Gastrocnemius medialis (tissue), 4 donors: ENCODE measurements at regions not wholly inside any gene's neighbourhood (a gene's known extent, or its start where the extent isn't known, plus 50 kb on each side); places are given as distances from the start of the nearest gene placed in this dataset.
"Not testable (repeated sequence)": the region's sequence is repeated elsewhere in the genome, so short reads cannot be mapped to it uniquely, and the experiment has no call there.

Experiments
- ATAC-seq, 2 donors: fragments of 150-250 bp; one replicate each; pipeline ENCODE4 v1.9.1; 2016
- DNase-seq, 2 donors: peaks; one replicate each; pipeline ENCODE4 v3.0.0-alpha.2; 2019
- H3K27ac ChIP-seq, 4 donors: fragments of 200-600 bp; sonication (generic); 1 replicate in 1 of 4; 2 replicates in 3 of 4; pipeline ENCODE4 v1.5.1; 2016 to 2018; ENCODE audit warnings: mild to moderate bottlenecking in 2 of 4, moderate library complexity in 1 of 4
- H3K27me3 ChIP-seq, 3 donors: fragments of 200-600 bp; sonication (generic) in 2 of 3; 1 replicate in 1 of 3; 2 replicates in 2 of 3; pipeline versions ENCODE4 v1.5.1 to v1.6.0; 2016 to 2019; ENCODE audit warnings: mild to moderate bottlenecking in 1 of 3, moderate library complexity in 1 of 3
- H3K36me3 ChIP-seq, 2 donors: fragments of 200-600 bp; sonication (generic) in 1 of 2; one replicate each; pipeline ENCODE4 v1.5.1; 2017 to 2018
- H3K4me1 ChIP-seq, 2 donors: fragments of 200-600 bp; sonication (generic) in 1 of 2; one replicate each; pipeline ENCODE4 v1.5.1; 2016 to 2017; ENCODE audit warnings: mild to moderate bottlenecking in 2 of 2
- H3K4me3 ChIP-seq, 4 donors: fragments of 200-600 bp; sonication (generic) in 3 of 4; 1 replicate in 1 of 4; 2 replicates in 3 of 4; pipeline ENCODE4 v1.5.1; 2016 to 2019; ENCODE audit warnings: mild to moderate bottlenecking in 2 of 4
- H3K9me3 ChIP-seq, 3 donors: fragments of 200-600 bp; sonication (generic) in 2 of 3; 1 replicate in 1 of 3; 2 replicates in 2 of 3; pipeline ENCODE4 v1.5.1; 2016 to 2019
- POLR2A ChIP-seq, 2 donors: fragments of 450-650 bp; IDR thresholded peaks; one replicate each; pipeline ENCODE4 v1.6.1; 2017; ENCODE audit warnings: antibody characterized with exemption in 2 of 2, mild to moderate bottlenecking in 2 of 2, moderate library complexity in 2 of 2
- in situ Hi-C, 4 donors: fragments of 200-750 bp; cut with MboI; loops; one replicate each; pipeline versions ENCODE4 v1.15.0 to v1.8.0; 2017; ENCODE audit warnings: low sequenced_read_pairs in 4 of 4
- intact Hi-C: fragments of 100-400 bp; cut with DNase I; formaldehyde crosslinking; loops from one replicate; pipeline ENCODE4 v1.15.1; 2023; ENCODE audit warnings: low total_unique reads
- TF ChIP-seq, protein P1 (sequence below), 5 experiments: fragments of 450-650 bp in 3 of 5; fragments of 200-600 bp in 2 of 5; sonication (generic) in 2 of 5; IDR thresholded peaks in 4 of 5; conservative IDR thresholded peaks in 1 of 5; 1 replicate in 4 of 5; 2 replicates in 1 of 5; pipeline ENCODE4 v1.5.1; 2016 to 2019; ENCODE audit warnings: antibody characterized with exemption in 5 of 5, mild to moderate bottlenecking in 3 of 5, moderate library complexity in 3 of 5

DNA sequence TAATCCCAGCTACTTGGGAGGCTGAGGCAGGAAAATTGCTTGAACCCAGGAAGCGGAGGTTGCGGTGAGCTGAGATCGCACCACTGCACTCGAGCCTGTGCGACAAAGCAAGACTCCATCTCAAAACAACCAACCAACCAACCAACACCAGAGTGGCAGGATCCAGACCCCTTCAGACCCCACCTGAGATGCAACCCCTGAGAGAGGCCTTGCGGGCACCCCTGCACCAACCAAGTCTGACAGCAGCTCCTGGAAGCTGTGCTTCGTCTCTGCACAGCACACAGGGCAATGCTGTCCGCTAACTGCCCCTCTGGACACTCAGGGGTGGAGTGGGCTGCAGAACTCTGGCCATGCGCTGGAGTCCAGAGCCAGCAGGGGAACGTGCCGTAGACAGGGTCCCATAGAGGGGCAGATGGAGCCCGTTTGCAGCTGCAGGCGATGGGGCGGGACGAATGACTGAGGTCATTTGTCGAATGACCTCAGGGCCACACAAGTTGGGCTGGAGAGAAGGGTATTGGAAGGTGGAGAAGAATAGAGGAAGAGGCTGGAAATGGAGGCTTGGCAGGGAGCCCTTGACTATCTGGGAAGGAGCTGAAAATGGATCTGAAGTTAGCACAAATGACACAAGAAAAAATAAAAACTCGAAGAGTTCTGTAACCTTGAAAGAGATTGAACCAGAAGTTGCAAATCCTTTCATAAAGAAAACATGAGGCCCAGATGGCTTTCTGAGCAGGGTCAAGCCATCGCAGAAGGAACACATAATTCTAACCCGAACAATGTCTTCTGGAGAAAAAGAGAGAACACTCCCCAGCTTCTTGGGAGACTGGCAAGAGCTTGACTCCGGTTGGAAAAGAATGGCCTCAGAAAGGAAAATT lies 199.7 kb downstream of the CTTN start:
- no peaks in the 10 kb centered on the region for H3K36me3 ChIP-seq
- H3K4me1 ChIP-seq, result peaks cover 10 to 11% of the 10 kb centered on the region in 2 donors
- no peak for TF ChIP-seq POLR2A (IDR thresholded peaks at IDR 0.05)
- TF ChIP-seq, protein P1, sequence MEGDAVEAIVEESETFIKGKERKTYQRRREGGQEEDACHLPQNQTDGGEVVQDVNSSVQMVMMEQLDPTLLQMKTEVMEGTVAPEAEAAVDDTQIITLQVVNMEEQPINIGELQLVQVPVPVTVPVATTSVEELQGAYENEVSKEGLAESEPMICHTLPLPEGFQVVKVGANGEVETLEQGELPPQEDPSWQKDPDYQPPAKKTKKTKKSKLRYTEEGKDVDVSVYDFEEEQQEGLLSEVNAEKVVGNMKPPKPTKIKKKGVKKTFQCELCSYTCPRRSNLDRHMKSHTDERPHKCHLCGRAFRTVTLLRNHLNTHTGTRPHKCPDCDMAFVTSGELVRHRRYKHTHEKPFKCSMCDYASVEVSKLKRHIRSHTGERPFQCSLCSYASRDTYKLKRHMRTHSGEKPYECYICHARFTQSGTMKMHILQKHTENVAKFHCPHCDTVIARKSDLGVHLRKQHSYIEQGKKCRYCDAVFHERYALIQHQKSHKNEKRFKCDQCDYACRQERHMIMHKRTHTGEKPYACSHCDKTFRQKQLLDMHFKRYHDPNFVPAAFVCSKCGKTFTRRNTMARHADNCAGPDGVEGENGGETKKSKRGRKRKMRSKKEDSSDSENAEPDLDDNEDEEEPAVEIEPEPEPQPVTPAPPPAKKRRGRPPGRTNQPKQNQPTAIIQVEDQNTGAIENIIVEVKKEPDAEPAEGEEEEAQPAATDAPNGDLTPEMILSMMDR (IDR thresholded peaks at IDR 0.05 in 4 of 5, conservative IDR thresholded peaks at IDR 0.05 in 1 of 5), result no peak
- H3K9me3 ChIP-seq, result no peaks in the 10 kb centered on the region
- no peak overlapping the region for H3K27ac ChIP-seq
- ATAC-seq, result no peak
- intact Hi-C loops (no loop called here), in situ Hi-C loops (no loop called here)
- H3K27me3 ChIP-seq, result no peaks in the 10 kb centered on the region
- H3K4me3 ChIP-seq, result no peak overlapping the region
- no peak for DNase-seq

DNA sequence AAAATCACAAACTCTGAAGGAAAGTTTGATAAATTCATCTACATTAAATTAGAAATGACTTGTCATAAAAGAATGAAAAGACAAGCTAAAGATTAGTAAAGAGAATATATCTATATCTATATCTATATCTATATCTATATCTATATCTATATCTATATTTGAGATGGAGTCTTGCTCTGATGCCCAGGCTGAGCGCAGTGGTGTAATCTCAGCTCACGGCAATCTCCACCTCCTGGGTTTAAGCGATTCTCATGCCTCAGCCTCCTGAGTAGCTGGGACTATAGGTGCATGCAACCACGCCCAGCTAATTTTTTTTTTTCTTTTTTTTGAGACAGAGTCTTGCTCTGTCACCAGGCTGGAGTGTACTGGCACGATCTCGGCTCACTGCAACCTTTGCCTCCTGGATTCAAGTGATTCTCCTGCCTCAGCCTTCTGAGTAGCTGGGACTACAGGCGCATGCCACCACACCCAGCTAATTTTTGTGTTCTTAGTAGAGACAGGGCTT lies 202.6 kb downstream of the CTTN start:
- H3K4me1 ChIP-seq, in situ Hi-C loops, DNase-seq, H3K27ac ChIP-seq, H3K27me3 ChIP-seq, H3K4me3 ChIP-seq, H3K9me3 ChIP-seq, ATAC-seq, intact Hi-C loops, H3K36me3 ChIP-seq: not testable (repeated sequence)

DNA sequence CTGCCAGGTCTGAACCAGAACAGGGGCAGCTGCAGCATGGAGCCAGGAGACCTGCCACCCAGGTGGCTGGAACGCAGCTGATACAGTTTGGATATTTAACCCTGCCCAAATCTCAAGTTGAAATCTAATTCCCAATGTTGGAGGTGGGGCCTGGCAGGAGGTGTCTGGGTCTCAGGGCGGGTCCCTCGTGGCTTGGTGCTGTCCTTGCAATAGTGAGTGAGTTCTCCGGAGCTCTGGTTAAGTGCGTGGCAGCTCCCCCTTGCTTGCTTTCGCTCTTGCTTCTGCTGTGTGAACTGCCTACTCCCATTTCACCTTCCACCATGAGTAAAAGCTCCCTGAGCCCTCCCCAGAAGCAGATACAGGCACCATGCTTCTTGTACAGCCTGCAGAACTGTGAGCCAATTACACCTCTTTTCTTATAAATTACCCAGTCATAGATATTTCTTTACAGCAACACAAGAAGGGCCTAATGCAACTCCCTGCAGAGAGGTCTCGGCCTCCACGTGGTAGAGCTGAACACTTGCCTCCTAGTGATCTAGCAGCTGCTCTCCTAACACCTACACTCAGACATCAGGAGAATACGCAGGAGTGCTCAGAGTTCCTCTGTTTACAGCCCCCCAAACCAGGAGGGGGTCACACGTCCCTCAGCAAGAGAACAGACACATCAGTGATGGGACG lies 203.7 kb downstream of the CTTN start:
- no peaks in the 10 kb centered on the region for H3K9me3 ChIP-seq
- ATAC-seq (no peak), DNase-seq (no peak)
- H3K4me1 ChIP-seq, result no peaks in the 10 kb centered on the region
- no peaks in the 10 kb centered on the region for H3K36me3 ChIP-seq
- in situ Hi-C loops (no loop called here), intact Hi-C loops (no loop called here)
- TF ChIP-seq POLR2A (IDR thresholded peaks at IDR 0.05), result no peak
- TF ChIP-seq, protein P1 (IDR thresholded peaks at IDR 0.05 in 4 of 5, conservative IDR thresholded peaks at IDR 0.05 in 1 of 5), result no peak
- H3K27ac ChIP-seq, result no peak overlapping the region
- H3K4me3 ChIP-seq, result no peak overlapping the region
- H3K27me3 ChIP-seq, result no peaks in the 10 kb centered on the region

DNA sequence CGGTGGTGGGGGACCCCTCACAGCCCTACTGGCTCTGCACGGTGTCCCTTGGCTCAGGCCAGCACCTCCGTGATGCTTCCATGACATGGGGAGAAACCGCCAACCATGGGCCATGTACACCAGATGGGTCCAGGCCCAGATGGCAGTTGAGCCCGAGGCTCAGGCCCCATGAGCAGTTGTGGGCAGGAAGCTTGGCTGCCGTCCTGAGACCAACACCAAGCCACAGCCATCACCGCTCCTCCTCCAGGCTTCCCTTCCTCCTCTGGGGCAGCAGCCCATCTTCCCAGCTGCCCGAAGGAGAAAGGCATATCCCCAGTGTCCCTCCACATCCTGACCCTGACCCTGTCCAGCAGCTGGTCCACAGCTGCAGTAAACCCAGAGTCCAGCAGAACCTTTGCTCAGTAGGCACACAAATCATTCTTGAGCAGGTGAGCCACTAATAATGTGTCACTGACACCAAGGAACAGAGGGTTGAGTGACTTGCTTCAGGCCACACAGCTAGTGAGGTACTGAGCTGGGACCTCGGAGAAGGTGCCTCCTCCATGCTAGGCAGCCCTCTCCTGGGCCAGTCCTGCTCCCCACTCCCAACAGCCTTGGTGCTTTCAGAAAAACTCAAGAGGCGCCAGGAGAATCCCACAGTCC lies 204.9 kb downstream of the CTTN start:
- in situ Hi-C loops, result no loop called here
- Histone ChIP-seq H3K27me3 (no peaks in the 10 kb centered on the region), H3K27ac (no peak overlapping the region), H3K4me1 (peaks cover 3 to 5% of the 10 kb centered on the region in 2 donors), H3K4me3 (no peak overlapping the region), H3K36me3 (no peaks in the 10 kb centered on the region), H3K9me3 (no peaks in the 10 kb centered on the region)
- ATAC-seq (no peak), DNase-seq (no peak)
- intact Hi-C loops, result no loop called here
- no peak for TF ChIP-seq POLR2A (IDR thresholded peaks at IDR 0.05)
- TF ChIP-seq, protein P1 (IDR thresholded peaks at IDR 0.05 in 4 of 5, conservative IDR thresholded peaks at IDR 0.05 in 1 of 5), result no peak

DNA sequence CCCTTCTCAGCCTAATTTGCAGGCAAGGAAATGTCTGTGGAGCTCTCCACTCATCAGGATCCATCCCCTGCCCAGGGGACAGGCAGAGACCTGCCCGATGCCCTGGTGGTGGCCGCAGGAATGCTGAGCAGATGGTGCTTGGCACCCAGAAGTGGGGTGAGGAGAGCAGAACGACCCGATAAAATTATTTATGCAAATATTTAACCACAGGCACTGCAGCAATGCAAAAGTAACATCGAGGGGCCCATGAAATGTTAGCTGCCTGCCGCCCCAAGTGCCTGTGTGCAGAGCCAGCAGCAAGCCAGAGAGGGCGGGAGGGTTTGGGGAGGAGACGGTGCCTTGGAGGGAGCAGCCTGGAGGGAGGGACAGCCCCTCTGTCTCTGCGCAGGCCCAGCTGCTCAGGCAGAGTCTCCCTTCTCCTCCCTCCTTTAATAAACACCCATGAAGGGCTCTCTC lies 205.5 kb downstream of the CTTN start:
- no peaks in the 10 kb centered on the region for H3K27me3 ChIP-seq
- H3K4me3 ChIP-seq, result no peak overlapping the region
- DNase-seq, result no peak
- intact Hi-C loops, result no loop called here
- peaks cover 8 to 10% of the 10 kb centered on the region in 2 donors for H3K4me1 ChIP-seq
- no peak for ATAC-seq
- no peaks in the 10 kb centered on the region for H3K9me3 ChIP-seq
- TF ChIP-seq, protein P1 (IDR thresholded peaks at IDR 0.05 in 4 of 5, conservative IDR thresholded peaks at IDR 0.05 in 1 of 5), result no peak
- no peak for TF ChIP-seq POLR2A (IDR thresholded peaks at IDR 0.05)
- H3K27ac ChIP-seq, result no peak overlapping the region
- no peaks in the 10 kb centered on the region for H3K36me3 ChIP-seq
- in situ Hi-C loops, result no loop called here
